Subcutaneous abdominal adipose tissue (tissue), 5 donors: ENCODE measurements at regions not wholly inside any gene's neighbourhood (a gene's known extent, or its start where the extent isn't known, plus 50 kb on each side); places are given as distances from the start of the nearest gene placed in this dataset.

Source experiments
- H3K27ac ChIP-seq: one replicate; pipeline ENCODE4 v1.7.0; 2013; ENCODE audit warnings: low read depth, mild to moderate bottlenecking, inconsistent platforms, low read length, moderate library complexity
- H3K27me3 ChIP-seq, 5 donors: one replicate each; pipeline ENCODE4 v1.7.0; 2013; ENCODE audit warnings: low read length in 5 of 5, inconsistent platforms in 1 of 5; ENCODE audit not compliant: control insufficient read depth in 5 of 5, insufficient read depth in 4 of 5
- H3K36me3 ChIP-seq, 5 donors: one replicate each; pipeline ENCODE4 v1.7.0; 2013; ENCODE audit warnings: low read length in 5 of 5; ENCODE audit not compliant: control insufficient read depth in 5 of 5, insufficient read depth in 5 of 5
- H3K4me1 ChIP-seq, 5 donors: one replicate each; pipeline ENCODE4 v1.7.0; 2013; ENCODE audit warnings: low read length in 5 of 5, mild to moderate bottlenecking in 3 of 5, moderate library complexity in 1 of 5; ENCODE audit not compliant: control insufficient read depth in 5 of 5, insufficient read depth in 5 of 5
- H3K4me3 ChIP-seq, 5 donors: one replicate each; pipeline ENCODE4 v1.7.0; 2013; ENCODE audit warnings: low read length in 5 of 5, low read depth in 1 of 5
- H3K9ac ChIP-seq, 5 donors: one replicate each; pipeline ENCODE4 v1.7.0; 2013; ENCODE audit warnings: low read length in 5 of 5, mild to moderate bottlenecking in 4 of 5, moderate library complexity in 3 of 5
- H3K9me3 ChIP-seq, 5 donors: one replicate each; pipeline ENCODE4 v1.7.0; 2013; ENCODE audit warnings: low read length in 5 of 5; ENCODE audit not compliant: control insufficient read depth in 5 of 5
- donor health status: healthy.
- donor health status: healthy.
- donor health status: healthy.
- donor health status: healthy.
- donor health status: healthy.

DNA sequence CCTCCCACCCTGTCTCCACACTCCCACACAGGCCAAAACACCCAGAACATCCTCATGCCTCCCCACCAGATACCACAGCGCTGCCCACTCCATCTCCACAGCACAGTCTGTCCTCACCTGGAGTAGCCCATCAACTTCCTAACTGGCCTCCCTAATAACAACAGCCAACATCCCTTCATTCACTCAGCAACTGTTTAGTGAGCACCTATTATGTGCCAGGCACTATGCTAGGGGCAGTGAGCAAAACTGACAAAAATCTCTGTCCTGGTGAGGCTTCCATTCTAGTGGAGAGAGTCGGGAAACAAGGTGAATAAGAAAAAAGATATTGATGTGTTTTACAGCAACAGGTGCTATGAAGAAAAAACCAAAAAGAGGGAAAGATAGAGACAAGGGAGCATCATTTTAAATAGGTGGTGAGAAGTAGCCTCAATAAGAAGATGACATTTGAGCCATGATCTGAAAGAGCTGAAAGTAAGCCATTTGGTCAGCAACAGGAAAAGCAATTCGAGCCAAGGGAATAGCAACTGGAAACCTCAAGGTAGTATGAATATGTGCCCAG is 523.9 kb downstream of the SHQ1 start:
- H3K9me3 ChIP-seq = peaks cover 0 to 8% (median 3%) of the 10 kb centered on the region in 5 donors
- no peak overlapping the region for H3K4me3 ChIP-seq
- H3K27ac ChIP-seq = no peak overlapping the region
- H3K36me3 ChIP-seq = no peaks in the 10 kb centered on the region
- no peak overlapping the region for H3K9ac ChIP-seq
- no peaks in the 10 kb centered on the region for H3K27me3 ChIP-seq
- H3K4me1 ChIP-seq = peaks cover 0 to 10% (median 5%) of the 10 kb centered on the region in 5 donors

DNA sequence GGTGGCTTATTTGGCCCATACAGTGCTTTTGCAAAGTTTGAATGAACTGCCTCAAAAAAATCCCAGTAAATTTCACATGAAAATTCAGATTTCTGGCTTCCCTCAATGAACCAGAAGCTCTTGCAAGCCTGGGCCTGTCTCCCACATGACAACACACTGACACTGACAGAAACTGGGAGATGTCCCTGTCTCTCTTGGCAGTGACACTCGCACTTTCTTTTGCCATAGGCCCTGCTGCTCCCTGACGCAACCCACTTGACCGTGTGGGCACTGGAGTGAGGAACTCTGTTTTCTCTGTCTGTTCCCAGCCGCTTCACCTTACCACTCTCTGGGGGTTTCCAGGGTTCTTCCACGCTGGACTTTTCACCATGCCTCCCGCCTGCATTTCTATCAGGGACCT is 524.5 kb downstream of the SHQ1 start:
- Histone ChIP-seq H3K9ac (peak overlapping the region in 1 of 5 donors; percentile 5), H3K27ac (no peak overlapping the region), H3K4me1 (peaks cover 0 to 10% (median 0%) of the 10 kb centered on the region in 5 donors), H3K9me3 (peaks cover 0 to 8% (median 3%) of the 10 kb centered on the region in 5 donors), H3K4me3 (no peak overlapping the region), H3K36me3 (no peaks in the 10 kb centered on the region), H3K27me3 (no peaks in the 10 kb centered on the region)

DNA sequence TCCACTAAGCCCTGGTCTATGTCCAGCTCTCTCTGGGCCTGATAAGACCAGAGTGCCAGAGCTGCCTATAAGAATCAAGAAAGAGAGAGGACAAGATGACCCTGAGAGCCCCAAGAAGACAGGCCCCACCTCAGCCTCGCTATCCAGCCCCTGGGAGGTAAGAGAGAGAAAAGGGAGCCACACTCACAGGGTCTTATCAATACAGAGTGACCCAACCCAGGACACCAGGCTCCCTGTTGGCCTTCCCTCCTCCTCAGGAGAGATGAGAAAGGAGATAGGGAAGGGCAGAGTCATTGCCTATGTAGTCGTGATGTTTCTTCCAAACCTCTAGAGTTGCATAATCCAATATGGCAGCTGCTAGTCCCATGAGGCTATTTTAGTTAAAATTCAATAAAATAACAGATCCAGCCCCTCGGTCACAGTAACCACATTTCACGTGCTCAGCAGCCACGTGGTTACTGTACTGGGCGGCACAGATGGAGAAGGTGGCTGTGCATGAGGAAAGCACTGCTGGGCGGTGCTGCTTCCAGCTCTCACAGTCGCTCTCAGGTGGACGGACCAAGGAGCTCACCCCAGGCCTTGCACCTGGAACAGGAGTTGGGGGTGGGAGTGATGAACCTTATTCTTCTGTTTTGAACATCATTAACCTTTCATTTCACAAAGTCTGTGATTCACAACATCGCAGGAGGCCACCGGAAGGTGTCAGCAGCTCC is 525.8 kb downstream of the SHQ1 start:
- H3K9ac ChIP-seq = no peak overlapping the region
- peaks cover 0 to 11% (median 3%) of the 10 kb centered on the region in 5 donors for H3K4me1 ChIP-seq
- peaks cover 0 to 8% (median 3%) of the 10 kb centered on the region in 5 donors for H3K9me3 ChIP-seq
- no peak overlapping the region for H3K4me3 ChIP-seq
- no peaks in the 10 kb centered on the region for H3K36me3 ChIP-seq
- no peaks in the 10 kb centered on the region for H3K27me3 ChIP-seq
- H3K27ac ChIP-seq = no peak overlapping the region

DNA sequence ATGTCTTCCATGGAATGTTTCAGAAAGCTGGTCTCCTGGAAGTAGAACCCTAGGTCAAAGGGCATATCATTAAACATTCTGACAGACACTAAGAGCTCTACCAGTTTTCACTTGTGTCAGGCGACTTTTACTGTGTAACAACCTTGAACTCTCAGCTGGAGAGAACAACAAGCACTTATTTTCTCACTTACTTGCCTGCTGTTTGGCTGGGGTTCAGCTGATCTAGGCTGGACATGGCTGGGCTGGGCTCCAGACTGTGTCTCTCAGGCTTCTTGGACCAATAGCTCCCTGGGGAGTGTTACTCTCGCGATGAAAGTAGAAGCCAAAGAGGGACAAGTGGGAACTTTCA is 527.3 kb downstream of the SHQ1 start:
- peaks cover 0 to 8% (median 3%) of the 10 kb centered on the region in 5 donors for H3K9me3 ChIP-seq
- H3K27me3 ChIP-seq = no peaks in the 10 kb centered on the region
- no peak overlapping the region for H3K27ac ChIP-seq
- no peaks in the 10 kb centered on the region for H3K36me3 ChIP-seq
- peaks cover 0 to 11% (median 5%) of the 10 kb centered on the region in 5 donors for H3K4me1 ChIP-seq
- no peak overlapping the region for H3K4me3 ChIP-seq
- H3K9ac ChIP-seq = no peak overlapping the region

DNA sequence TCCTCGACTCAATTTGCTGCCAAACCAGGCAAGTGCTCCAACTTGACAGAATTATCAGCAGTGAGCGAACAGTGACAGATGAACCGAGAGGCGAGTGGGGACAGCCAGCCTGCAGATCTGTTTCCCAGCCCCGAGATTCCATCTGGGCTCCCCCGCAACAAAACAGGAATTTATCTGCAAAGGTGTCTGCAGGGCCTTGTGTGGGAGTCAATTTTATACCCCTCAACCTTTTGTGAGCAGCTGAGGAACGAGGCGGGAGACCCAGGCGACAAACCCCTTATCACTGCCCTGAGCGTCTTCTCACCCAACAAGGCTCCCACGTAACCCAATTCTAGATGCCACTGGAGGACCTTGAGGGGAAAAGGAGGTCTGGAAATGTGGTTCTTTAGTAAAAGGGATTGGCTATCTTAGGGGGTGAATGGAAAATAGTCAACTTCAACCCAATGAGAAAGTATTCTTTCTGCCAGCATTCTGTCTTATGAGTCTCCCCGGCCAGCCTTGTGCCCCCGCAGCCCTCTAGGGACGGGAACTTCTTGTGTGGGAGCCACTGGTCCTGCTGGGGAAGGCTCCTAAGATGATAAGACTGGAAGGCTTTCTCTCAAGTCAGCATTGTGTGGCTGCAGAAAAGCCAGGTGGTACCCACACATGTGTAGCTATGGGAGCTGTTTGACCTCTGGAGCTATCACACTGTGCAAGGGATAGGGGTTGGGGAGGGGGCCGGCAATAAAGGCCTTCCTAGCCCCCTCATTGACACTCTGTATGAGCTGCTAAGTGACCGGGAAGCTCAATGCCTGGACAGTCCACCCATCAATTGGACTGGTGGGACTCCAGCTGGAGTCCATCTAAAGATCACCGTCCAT is 527.9 kb downstream of the SHQ1 start:
- no peak overlapping the region for H3K9ac ChIP-seq
- H3K27ac ChIP-seq = no peak overlapping the region

DNA sequence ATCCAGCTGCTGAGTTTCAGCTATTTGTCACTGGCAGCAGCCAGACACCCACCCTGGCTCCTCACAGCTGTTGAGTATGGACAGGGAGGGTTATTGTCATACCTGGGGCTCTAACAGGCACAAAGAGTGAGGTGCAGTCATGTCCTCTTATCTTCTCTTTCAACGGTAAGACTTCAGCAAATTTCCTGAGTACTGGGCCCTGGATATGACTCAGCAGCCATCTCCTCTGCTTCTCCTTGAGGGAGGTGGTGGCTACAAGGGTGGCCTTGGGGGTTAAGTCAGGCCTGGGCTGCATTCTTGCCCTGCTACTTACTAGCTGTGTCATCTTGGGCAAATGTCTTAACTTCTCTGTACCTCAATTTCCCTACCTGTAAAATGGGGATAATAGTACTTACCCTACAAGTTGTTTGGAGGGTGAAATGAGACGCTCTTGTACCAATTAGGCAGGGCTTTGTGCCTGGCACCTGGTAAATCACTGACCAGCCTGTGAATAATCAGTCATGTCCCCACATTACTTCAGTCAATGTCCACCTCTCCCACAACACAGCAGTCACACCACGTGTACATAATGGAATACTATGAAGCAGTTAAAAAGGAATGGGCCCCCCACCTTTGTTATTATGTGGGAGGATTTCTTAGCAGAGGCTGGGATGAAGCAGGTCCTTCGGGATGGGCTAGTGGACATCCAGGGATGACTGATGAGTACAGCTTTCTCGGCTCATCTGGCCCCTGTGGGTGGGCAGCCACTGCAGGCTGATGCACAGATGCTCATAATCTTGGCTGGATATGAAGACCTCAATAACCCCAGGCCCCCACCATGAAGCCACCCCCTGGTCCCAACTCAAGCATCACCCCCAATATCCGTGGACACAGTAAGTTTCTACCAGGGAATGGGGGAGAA is 528.8 kb downstream of the SHQ1 start:
- H3K27ac ChIP-seq = no peak overlapping the region

More for the DNA sequence above, 527.9 kb downstream of the SHQ1 start:
- H3K9me3 ChIP-seq = peaks cover 0 to 6% (median 3%) of the 10 kb centered on the region in 5 donors
- no peaks in the 10 kb centered on the region for H3K27me3 ChIP-seq
- H3K4me3 ChIP-seq = no peak overlapping the region
- H3K4me1 ChIP-seq = peaks cover 0 to 11% (median 5%) of the 10 kb centered on the region in 5 donors
- H3K36me3 ChIP-seq = no peaks in the 10 kb centered on the region

DNA sequence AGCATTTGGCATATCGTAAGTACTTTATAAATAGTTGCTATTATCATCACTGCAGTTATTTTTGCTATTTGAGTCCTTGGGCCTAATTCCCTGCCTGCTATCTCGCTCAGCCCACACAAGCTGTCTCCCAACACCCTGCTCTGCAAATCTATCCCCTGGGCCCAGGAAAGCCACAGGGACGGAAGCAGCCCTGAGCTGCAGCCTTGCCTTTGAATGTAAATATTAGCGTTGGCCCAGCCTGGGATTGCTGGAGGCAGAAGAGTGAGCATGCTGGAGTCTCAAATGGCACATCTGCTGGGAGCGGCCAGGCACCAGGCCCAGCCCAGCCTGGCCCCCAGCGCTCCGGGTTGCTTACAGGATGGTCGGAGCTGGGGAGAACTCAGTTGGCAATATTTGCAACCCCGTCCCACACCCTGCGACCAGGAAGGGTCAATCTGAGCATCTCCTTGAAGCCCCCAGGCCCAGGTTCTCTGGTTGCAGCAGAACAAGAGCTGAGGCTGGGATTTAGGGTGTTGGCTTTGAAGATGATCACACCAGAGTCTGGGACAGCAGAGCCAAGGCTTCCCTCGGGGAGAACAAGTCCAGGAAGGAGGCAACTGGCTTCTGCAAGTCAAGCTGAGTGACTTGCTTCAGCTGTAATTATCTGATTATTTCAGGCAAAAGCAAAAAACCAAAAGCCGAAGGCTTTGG is 529.6 kb downstream of the SHQ1 start:
- Histone ChIP-seq H3K4me3 (no peak overlapping the region), H3K9me3 (peaks cover 0 to 5% (median 3%) of the 10 kb centered on the region in 5 donors), H3K9ac (no peak overlapping the region), H3K4me1 (peaks cover 0 to 11% (median 5%) of the 10 kb centered on the region in 5 donors), H3K27ac (no peak overlapping the region), H3K36me3 (no peaks in the 10 kb centered on the region), H3K27me3 (no peaks in the 10 kb centered on the region)

More for the DNA sequence above, 528.8 kb downstream of the SHQ1 start:
- Histone ChIP-seq H3K36me3 (no peaks in the 10 kb centered on the region), H3K9me3 (peaks cover 0 to 5% (median 3%) of the 10 kb centered on the region in 5 donors), H3K4me1 (peaks cover 0 to 11% (median 5%) of the 10 kb centered on the region in 5 donors), H3K27me3 (no peaks in the 10 kb centered on the region), H3K4me3 (no peak overlapping the region), H3K9ac (no peak overlapping the region)

DNA sequence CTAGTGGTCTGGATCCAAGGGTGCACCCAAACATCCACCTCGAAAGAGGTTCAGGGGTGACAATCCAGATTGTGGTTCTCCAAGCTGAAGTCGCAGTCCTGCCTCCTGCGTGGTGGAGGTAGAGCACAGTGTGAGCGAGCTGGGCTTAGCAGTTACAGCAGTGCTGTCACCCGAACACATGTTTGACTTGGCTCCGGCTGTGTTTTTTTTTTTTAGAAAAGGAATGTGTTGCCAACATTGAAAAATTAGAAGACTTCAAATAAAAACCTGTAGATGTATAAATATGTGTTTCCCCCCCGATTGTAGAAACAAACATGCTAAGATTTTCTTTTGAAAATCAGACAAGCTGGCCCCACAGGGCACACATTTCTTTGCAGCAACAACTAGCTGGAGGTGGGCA is 530.8 kb downstream of the SHQ1 start:
- Histone ChIP-seq H3K4me1 (peaks cover 0 to 11% (median 5%) of the 10 kb centered on the region in 5 donors), H3K27ac (no peak overlapping the region), H3K36me3 (no peaks in the 10 kb centered on the region), H3K4me3 (no peak overlapping the region), H3K9ac (no peak overlapping the region), H3K27me3 (no peaks in the 10 kb centered on the region), H3K9me3 (peaks cover 0 to 5% (median 3%) of the 10 kb centered on the region in 5 donors)
